Hepatocyte (in vitro differentiated cells): ENCODE measurements at regions not wholly inside any gene's neighbourhood (a gene's known extent, or its start where the extent isn't known, plus 50 kb on each side); places are given as distances from the start of the nearest gene placed in this dataset.

Source experiments
- CTCF ChIP-seq: fragments of 200-600 bp; sonication (generic); IDR thresholded peaks from 2 replicates; pipeline ENCODE4 v1.5.1; 2016; ENCODE audit warnings: antibody characterized with exemption, mild to moderate bottlenecking; ENCODE audit not compliant: poor library complexity
- EZH2 ChIP-seq: fragments of 200-600 bp; sonication (generic); IDR thresholded peaks from 2 replicates; pipeline ENCODE4 v1.6.1; 2016; ENCODE audit warnings: antibody characterized with exemption, mild to moderate bottlenecking, borderline replicate concordance

DNA sequence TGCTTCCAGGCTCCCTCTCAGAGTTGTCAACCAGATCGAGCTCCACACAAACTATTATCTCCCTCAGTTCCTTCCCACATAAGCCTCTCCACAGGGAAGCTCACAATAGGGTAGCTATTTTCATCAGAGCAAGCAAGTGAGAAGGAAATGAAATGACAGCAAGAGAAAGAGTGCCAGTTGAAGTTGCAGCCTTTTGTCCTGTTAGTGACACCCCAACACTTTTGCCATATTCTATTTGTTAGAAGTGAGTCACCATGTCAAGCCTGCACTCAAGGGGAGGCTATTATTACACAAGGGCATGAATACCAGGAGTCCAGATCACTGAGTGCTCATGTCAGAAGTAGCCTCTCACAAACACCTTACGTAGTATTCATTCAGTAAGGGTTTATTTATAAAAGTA is 266.3 kb upstream of the NOCT start:
- TF ChIP-seq EZH2 (no peak), CTCF (no peak)
